ENCODE measurements at regions not wholly inside any gene's neighbourhood (a gene's known extent, or its start where the extent isn't known, plus 50 kb on each side); places are given as distances from the start of the nearest gene placed in this dataset.

DNA sequence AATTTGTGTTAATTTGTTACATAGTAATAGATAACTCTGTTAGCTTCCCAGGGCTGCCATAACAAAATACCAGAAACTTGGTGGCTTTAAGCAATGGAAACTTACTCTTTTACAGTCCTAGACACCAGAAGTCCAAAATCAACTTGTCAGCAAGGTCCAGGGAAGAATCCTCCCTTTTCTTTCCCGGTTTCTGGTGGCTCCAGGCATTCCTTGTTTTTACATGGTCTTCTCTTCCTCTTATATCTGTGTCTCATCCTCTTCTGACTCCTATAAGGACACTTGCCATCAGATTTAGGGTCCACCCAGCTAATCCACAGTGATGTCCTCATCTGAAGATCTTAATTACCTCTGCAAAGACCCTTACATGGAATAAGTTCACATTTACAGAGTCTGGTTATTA is 95.6 kb downstream of the DDX1 start (continued):
- TF ChIP-seq, protein P1, sequence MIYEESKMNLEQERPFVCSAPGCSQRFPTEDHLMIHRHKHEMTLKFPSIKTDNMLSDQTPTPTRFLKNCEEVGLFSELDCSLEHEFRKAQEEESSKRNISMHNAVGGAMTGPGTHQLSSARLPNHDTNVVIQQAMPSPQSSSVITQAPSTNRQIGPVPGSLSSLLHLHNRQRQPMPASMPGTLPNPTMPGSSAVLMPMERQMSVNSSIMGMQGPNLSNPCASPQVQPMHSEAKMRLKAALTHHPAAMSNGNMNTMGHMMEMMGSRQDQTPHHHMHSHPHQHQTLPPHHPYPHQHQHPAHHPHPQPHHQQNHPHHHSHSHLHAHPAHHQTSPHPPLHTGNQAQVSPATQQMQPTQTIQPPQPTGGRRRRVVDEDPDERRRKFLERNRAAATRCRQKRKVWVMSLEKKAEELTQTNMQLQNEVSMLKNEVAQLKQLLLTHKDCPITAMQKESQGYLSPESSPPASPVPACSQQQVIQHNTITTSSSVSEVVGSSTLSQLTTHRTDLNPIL (CRISPR knock-in tag; IDR thresholded peaks at IDR 0.05; ENCODE audit: low read depth): no peak
- no peak for TF ChIP-seq ARNTL (CRISPR knock-in tag; IDR thresholded peaks at IDR 0.05; ENCODE audit: borderline replicate concordance, low read depth)
- no peak for TF ChIP-seq ESRRG (CRISPR knock-in tag; IDR thresholded peaks at IDR 0.05)
- no peak for TF ChIP-seq BACH2 (CRISPR knock-in tag; IDR thresholded peaks at IDR 0.05; ENCODE audit: borderline replicate concordance)
- TF ChIP-seq TOX (CRISPR knock-in tag; IDR thresholded peaks at IDR 0.05; ENCODE audit: borderline replicate concordance): no peak
- no peak for TF ChIP-seq ZC3H10 (CRISPR knock-in tag; IDR thresholded peaks at IDR 0.05)

DNA sequence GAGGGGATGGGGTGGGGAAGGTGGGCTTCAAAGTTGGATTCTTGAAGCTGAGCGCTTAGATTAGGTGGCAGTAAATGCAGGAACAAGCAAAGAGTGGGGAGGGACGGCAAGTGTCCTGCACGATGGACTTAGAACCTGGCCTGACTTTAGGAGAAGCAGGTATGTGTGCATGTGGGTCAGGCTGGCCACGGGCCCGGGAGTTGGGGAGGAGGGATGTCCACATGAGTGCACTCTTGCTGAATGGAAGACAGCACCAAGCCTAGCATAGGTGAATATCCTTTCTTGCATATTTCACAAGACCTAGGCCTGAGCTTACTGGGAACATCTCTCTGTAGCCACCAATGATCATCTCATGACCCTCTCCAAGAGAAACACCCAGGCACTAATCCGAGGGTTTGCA is 96.1 kb downstream of the DDX1 start:
- TF ChIP-seq ESRRG (CRISPR knock-in tag; IDR thresholded peaks at IDR 0.05): no peak
- TF ChIP-seq ISL1 (CRISPR knock-in tag; IDR thresholded peaks at IDR 0.05): no peak
- no peak for TF ChIP-seq RARB (CRISPR knock-in tag; IDR thresholded peaks at IDR 0.05)
- no peak for TF ChIP-seq ZFP3 (CRISPR knock-in tag; IDR thresholded peaks at IDR 0.05)
- TF ChIP-seq, protein P2, sequence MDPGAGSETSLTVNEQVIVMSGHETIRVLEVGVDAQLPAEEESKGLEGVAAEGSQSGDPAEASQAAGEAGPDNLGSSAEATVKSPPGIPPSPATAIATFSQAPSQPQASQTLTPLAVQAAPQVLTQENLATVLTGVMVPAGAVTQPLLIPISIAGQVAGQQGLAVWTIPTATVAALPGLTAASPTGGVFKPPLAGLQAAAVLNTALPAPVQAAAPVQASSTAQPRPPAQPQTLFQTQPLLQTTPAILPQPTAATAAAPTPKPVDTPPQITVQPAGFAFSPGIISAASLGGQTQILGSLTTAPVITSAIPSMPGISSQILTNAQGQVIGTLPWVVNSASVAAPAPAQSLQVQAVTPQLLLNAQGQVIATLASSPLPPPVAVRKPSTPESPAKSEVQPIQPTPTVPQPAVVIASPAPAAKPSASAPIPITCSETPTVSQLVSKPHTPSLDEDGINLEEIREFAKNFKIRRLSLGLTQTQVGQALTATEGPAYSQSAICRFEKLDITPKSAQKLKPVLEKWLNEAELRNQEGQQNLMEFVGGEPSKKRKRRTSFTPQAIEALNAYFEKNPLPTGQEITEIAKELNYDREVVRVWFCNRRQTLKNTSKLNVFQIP (CRISPR knock-in tag; IDR thresholded peaks at IDR 0.05; ENCODE audit: borderline replicate concordance, low read depth): no peak
- TF ChIP-seq ZFP30 (CRISPR knock-in tag; IDR thresholded peaks at IDR 0.05): no peak
- TF ChIP-seq TOX (CRISPR knock-in tag; IDR thresholded peaks at IDR 0.05; ENCODE audit: borderline replicate concordance): no peak
- no peak for TF ChIP-seq GLIS3 (CRISPR knock-in tag; IDR thresholded peaks at IDR 0.05)
- ATAC-seq: no peak

DNA sequence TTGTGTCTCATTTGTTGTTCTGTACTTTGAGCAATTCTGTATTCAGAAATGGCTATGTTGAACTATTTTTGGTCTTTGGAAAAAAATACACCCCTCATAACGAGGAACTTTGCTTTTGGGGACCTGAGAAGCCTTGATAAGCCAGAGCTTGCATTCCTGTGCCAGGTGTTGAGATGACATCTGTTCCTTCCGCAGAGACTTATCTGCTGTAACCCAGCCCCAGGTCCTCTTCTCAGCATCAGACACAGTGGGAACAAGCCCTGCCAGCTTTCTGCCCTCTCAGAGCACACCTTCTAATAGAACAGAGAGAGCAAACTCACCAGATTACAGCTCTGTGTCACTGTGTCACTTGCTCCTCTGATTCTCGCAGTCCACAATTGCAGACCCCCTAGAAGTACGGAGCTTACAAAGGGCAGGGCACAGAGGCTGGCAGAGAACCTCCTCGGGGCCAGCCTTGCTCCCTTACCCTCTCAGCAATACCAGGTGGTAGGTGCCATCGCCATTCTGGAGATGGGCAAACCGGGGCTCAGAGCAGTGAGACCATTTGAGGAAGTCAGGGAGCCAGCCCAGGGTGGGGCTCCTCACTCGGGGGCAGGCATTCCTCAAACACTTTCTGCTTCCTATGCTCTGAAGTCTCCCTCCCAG is 97.4 kb downstream of the DDX1 start:
- no peak for TF ChIP-seq ZNF8 (CRISPR knock-in tag; IDR thresholded peaks at IDR 0.05)
- no peak for ATAC-seq

DNA sequence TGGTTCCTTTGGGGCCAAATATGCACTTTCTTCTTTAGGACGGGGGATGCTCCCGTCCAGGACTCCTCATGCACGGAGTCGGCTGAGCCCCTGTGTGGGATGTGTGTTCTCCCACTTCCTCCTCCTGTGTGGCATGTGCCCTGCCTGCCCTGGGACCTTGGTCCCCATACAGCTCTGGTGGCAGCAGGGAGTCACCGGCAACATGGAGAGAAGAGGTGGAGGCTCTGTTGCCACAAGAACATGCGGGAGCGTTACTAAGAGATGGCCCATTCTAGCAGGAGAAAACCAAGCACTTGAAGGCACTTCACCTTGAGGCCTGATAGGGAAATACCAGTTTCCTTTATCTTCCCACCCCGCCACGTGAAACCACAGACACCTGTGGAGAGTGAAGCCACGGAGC is 98.0 kb downstream of the DDX1 start:
- ATAC-seq: no peak
- TF ChIP-seq, protein P3, sequence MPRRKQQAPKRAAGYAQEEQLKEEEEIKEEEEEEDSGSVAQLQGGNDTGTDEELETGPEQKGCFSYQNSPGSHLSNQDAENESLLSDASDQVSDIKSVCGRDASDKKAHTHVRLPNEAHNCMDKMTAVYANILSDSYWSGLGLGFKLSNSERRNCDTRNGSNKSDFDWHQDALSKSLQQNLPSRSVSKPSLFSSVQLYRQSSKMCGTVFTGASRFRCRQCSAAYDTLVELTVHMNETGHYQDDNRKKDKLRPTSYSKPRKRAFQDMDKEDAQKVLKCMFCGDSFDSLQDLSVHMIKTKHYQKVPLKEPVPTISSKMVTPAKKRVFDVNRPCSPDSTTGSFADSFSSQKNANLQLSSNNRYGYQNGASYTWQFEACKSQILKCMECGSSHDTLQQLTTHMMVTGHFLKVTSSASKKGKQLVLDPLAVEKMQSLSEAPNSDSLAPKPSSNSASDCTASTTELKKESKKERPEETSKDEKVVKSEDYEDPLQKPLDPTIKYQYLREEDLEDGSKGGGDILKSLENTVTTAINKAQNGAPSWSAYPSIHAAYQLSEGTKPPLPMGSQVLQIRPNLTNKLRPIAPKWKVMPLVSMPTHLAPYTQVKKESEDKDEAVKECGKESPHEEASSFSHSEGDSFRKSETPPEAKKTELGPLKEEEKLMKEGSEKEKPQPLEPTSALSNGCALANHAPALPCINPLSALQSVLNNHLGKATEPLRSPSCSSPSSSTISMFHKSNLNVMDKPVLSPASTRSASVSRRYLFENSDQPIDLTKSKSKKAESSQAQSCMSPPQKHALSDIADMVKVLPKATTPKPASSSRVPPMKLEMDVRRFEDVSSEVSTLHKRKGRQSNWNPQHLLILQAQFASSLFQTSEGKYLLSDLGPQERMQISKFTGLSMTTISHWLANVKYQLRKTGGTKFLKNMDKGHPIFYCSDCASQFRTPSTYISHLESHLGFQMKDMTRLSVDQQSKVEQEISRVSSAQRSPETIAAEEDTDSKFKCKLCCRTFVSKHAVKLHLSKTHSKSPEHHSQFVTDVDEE (CRISPR knock-in tag; IDR thresholded peaks at IDR 0.05): no peak
- TF ChIP-seq ZNF565 (CRISPR knock-in tag; conservative IDR thresholded peaks at IDR 0.05; ENCODE audit: low read depth): no peak

DNA sequence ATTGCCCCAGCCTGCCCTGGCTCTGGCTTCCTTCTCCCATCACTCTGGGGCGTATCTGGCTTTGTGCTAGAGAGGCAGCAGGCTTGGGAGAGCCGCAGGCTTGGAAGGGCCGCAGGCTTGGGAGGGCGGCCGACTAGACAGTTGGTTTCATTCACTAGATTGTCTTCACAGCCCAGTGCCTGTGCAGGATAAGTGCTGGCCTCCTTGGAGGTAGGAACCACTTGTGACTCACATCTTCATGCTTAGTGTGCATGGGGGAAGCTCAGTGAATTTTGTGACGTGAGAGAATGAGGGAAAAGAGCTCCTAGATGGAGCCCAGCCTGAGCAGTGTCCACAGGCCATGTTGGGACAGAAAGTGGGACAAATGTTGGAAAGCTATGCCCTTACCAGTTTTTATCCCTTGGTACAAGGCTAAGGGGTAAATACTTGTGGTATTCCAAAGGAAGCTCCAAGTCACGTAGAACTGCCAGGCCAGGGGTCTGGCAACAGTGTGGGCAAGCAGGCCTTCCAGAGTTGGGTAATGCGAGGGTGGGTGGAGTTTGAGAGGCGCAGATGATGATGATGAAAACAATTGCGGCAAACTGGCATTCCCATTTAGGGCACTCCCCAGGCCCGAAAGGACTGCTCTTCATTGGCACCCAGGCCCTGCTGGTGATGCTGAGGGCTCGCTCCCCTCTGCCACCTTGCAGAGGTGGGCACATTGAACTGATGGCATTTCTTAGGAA is 100.1 kb downstream of the DDX1 start:
- ATAC-seq: no peak
- no peak for TF ChIP-seq SNAI2 (CRISPR knock-in tag; IDR thresholded peaks at IDR 0.05)

DNA sequence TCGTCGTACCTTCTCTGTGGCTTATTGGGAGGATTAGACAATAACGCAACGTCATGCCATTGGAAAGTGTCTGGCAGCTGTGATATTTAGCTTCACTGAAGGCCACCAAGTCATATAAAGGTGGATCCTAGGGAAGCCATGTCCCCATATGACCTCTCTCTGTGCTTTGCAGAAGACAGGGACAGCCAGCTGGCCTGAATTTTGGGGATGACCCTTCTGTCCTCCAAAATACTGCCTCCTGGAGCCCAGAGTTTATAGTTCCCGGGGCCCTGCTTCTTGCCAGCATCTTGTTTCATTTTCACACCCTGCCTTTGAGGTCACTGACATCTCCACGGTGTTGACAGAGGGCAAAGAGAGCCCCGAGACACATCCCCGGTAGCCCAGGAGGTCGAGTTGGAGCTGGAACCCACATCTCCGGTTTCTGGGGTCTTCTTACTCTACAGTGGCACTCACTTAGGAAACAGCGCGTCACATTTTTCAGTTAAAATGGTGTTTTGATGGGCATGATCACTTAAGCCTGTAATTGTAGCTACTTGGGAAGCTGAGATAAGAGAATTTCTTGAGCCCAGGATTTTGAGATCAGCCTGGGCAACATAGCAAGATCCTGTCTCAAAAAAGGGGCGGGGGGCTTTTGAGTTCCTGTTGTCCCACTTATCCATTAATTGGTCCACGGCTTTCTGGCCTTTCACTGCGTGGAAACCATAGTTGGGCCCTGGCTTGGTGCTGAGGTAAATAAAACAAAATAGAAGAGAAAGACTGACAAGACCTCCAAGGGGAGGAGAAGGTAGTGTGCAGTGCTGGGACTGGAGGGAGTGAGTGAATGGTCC is 101.1 kb downstream of the DDX1 start:
- TF ChIP-seq ZNF8 (CRISPR knock-in tag; IDR thresholded peaks at IDR 0.05): no peak
- no peak for TF ChIP-seq CSDC2 (CRISPR knock-in tag; IDR thresholded peaks at IDR 0.05)
- ATAC-seq: no peak
